ENCODE measurements at regions not wholly inside any gene's neighbourhood (a gene's known extent, or its start where the extent isn't known, plus 50 kb on each side); places are given as distances from the start of the nearest gene placed in this dataset.

DNA sequence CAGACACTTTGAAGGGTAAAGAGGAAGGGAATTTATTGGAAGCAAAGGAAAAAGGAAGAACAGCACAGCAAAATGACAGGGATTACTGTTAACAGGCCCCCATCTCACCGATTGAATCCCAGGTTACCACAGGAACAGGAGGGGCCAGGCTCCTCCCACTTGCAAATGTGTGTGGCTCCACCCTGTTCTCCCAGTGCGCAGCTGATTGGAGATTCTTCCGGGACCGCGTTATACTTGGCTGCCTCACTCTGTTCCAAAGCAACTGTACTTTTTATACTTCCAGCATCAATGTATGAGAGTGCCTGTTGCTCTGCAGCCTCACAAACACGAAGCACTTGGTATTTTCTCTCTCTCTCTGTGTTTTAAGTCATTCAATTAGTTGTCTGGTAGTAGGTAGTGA is 273.6 kb upstream of the MDGA2 start:
- DNase-seq = peak; percentile 58

DNA sequence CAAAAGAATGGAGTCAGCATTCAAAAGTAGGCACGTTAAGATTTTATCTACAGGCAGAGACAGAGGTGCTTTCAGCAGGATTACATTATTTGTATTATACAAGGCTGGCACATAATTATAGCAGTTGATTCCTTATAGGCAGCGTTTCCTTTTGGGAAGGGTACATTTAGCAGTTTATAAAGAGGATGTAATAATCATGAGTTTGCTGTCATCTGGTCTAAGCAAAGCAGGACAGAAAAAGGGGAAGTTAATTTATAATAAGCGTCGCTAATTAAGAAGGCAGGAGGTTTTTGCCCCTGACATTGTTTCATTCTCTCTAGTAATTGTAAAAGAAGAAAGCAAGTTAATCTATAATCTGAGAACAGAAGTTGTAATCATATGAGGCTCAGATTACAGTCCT is 259.9 kb upstream of the MDGA2 start:
- DNase-seq = no peak

DNA sequence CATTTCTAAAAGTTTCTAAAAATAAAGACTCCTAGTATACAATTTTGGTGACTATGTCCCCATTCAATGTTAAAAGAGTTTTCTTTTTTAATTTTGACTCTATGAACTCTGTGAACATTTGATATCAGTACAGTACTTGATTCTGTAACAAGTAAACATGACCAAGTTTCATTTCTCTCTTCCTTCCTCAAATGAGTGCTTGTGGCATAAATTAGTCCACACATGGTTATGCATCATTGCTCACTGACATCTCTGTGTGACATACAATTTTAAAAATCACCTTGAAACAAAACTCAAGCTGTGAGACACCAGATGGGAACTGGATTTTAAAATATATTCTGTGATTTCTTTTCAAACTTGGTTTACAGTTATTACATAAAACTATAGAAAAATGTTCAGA is 253.9 kb upstream of the MDGA2 start:
- DNase-seq = no peak

DNA sequence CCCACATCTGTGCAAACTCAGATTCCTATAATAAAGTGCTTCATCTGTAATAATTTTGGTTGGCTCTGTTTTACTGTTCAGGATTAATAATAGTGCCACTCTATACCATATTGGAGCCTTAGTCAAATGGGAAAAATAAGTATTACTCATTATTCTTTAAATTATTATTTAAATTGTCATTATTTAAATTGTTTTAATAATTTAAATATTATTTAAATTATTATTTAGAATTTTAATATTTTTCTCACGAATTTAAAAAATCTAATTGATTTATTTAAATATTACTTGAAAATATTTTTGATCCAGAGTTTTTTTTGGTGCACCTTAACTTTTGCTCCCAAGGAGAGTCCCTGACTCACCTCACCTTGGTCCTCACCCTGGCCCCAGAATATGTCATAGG is 245.7 kb upstream of the MDGA2 start:
- no peak for DNase-seq

DNA sequence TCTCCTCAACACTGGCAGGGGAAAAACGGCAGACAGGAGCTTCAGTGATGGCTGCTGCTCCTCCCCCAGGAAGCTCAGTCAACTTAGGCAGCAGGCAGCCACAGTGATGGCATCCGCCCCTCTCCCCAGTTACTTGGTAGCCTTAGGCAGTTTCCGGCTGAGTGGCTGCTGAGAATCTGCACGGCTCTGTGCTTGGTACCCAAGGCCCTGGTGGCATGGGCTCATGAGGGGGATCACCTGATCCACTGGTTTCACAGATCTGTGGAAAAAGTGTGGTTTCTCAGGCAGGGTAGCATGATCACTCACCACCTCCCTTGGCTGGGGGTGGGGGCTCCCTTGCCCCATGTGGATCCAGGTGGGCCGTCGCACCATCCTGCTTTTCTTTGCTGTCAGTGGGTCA is 244.6 kb upstream of the MDGA2 start:
- DNase-seq = no peak

DNA sequence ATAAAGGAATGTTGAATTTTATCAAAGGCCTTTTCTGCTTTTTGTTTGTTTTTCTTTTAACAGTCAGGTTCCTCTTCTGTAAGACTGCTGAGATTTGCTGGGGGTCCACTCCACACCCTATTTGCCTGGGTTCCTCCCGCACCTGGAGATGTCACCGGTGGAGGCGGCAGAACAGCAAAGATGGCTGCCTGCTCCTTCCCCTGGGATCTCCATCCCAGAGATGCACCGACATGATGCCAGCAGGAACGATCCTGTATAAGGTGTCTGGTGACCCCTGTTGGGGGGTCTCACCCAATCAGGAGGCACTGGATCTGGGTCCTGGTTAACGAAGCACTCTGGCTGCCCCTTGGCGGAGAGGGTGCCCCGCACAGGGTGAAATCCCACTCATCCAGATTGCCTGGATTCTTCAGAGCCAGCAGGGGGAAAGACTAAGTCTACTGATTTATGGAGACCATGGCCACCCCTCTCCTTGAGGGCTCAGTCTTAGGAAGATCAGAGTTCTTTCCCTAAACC is 244.0 kb upstream of the MDGA2 start:
- DNase-seq = no peak

DNA sequence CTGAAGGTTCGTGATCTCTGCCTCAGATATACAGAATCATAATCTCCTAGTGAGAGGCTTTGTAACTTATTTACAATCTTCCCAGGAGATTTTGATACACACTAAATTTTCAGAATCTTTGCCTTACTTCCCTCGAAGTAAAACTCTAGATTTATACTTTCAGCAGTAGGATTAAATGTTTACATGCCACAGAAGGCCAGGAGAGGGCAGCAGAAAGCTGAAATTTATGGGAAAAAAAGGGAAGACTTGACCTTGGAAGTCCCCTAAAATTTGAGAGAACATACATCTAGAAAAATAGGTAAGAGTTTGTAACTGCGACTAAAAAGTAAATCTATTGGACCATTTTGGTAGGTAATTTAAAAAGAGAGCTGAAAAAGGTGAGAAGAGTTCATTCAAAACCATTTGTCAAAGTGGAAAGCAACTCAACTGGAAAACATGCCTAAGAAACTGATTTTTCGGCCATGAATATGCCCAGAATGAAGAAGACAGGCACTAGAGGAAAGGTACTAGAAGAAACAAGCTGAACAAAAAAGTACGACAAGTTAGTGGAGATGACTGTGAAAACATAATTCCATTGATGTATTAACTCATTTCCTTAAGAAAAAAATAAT is 242.0 kb upstream of the MDGA2 start:
- DNase-seq = no peak

DNA sequence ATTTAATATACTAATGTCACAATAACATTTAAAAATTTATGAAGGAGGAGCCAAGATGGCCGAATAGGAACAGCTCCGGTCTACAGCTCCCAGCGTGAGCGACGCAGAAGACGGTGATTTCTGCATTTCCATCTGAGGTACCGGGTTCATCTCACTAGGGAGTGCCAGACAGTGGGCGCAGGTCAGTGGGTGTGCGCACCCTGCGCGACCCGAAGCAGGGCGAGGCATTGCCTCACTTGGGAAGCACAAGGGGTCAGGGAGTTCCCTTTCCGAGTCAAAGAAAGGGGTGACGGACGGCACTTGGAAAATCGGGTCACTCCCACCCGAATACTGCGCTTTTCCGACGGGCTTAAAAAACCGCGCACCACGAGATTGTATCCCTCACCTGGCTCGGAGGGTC is 225.7 kb upstream of the MDGA2 start:
- peak; percentile 2 for DNase-seq

DNA sequence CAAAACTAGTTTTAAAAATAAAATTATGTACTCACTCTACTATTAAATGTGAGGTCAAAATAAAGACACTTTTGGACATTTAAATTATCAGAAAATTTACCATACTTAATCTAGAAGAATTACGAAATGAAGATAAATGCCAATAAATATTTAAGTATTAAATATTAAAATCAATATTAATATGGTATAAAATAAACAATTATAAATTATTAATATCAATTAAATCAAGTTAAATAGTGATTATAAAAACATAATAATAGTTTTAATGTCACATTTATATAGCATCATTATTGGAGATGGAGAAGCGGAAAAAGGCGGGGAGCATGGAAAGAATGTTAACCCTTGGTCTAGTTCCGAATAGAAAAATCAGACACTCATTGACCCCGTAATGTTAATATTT is 224.3 kb upstream of the MDGA2 start:
- no peak for DNase-seq

DNA sequence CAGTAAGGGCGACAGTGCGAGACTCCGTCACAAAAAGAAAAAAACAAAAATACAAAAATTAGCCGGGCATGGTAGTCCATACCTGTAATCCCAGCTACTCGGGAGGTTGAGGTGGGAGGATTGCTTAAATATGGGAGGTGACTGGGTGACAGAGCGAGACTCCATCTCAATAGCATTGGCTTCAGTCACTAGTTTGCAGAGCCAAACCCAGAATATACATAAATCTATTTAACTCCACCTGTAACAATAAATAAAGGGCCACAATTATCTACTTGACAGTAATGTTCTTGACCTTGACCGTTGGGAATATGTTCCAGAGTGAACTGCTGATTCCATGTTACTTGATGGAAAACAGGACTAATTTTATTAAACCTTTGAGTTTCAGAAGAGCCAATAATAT is 198.9 kb upstream of the MDGA2 start:
- DNase-seq = peak; percentile 67

DNA sequence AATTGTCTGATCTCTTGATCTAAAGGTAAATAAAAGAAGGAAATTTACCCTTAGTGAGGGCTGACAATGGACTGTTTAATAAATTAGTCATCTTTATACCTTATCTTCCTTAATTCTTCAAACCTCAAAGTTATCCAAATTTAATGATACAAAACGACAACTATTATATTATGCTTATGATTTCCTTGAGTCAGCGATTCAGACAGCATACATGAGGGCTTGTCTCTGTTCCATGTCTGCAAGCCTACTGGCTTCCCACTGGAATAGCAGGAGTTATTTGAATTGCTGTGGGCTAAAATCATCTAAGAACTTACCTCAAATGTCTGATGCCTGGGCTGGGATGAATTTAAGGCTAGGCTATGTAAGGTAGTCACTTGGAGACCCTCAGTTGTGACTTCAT is 197.2 kb upstream of the MDGA2 start:
- no peak for DNase-seq

DNA sequence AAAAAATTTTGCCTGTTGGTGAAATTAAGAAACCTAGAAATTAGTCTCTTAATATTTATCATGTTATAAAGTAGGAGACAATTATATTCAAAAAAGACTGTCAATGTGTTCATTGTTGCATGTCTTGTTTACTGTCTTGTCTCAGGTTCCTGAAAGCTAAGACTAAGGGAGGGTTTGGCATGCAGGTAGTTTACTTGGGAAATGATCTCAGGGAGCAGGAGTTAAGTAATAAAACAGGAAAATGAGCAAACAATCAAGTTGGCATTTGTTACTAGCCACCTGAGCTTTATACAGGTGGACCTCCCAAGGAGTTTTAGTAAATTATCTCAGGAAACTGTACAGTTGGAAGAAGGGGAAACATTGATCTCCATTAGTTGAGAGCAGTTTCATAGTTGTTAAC is 188.0 kb upstream of the MDGA2 start:
- DNase-seq = no peak

DNA sequence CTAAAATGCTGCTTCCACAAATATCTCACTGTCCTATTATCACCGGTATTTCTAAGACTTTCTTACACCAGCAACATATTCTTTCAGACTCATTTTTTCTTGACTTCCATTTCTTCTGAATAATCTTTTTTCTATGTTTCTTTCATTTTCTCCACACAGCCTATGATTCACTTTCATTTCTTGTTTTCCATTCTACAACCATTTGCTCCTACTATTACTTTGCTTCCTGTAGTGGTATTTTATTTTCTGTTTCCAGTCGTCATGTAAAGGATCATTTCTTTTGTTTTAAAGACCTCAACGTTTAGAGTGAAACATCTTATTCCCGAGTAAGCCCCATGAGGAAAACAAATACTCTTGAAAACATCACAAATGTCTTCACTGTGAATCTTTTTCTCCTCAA is 182.2 kb upstream of the MDGA2 start:
- DNase-seq = no peak

DNA sequence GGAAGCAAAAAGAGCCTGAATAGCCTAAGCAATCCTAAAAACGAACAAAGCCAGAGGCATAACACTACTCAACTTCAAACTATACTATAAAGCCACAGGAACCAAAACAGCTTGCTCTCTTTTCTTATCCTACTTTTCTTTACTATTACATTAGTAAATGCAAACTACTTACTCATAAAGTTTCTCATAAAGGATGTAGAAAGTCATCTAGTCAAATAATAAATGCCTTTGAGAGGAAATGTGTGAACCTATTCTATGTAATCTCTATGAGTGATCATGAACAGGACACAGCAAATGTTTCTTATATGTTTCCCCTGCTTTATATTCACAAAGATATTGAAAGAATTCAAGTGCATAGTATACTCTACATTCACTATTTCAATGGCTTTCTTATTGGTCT is 176.9 kb upstream of the MDGA2 start:
- no peak for DNase-seq

DNA sequence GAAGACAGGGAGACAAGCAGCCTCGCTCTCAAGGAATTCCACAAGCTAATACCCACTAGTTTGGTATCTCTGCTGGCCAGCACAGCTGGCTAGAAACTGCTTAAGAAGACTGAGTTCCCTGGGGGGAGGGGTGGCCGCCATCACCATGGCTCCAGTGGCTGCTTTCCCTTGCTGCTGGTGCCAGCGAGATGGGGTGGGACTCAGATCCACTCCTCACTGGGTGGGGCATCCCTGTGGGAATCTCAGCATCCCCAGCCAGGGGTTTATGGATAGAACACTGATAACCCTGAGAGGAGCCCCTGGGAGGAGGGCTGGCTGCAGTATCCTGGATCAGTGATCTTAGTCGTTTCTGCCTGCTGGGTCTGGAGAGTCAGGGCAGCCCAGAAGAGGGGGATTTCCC is 170.6 kb upstream of the MDGA2 start:
- no peak for DNase-seq

DNA sequence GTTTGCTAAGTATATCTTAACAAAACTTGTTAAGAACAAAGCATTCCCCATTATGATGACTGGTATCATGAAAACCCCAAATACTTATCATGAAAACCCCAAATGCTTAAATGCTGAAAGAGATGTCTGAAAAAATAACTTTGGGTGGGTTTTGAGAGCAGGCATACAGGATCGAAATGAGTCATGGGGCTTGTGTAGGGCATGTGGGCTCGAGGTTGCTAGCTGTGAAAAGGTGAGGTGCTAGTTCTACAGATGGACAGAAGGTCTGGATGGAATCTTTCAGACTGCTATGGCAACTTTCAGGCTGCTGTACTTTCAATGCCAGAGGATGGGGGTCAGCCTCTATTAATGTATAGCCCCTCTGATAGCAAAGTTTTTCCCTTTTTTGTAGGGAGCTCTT is 167.8 kb upstream of the MDGA2 start:
- no peak for DNase-seq

DNA sequence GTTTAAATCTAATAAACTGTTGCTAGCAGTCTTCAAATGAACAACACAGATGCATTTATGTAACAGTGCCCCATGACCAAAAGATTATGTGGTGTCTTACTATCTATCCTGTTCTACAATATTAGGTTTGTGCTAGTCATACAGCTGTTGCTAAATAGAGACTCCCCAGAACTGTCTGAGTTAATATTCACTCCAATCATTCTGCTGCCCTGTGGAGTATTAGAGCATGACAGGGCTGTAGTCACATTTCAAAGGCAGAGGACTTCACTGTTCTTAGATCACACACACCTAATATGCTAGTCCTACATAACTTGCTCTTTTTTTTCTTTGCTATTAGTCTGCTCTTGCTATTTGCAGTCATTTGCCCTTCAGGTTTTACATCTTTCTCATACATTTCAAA is 157.6 kb upstream of the MDGA2 start:
- DNase-seq = no peak

DNA sequence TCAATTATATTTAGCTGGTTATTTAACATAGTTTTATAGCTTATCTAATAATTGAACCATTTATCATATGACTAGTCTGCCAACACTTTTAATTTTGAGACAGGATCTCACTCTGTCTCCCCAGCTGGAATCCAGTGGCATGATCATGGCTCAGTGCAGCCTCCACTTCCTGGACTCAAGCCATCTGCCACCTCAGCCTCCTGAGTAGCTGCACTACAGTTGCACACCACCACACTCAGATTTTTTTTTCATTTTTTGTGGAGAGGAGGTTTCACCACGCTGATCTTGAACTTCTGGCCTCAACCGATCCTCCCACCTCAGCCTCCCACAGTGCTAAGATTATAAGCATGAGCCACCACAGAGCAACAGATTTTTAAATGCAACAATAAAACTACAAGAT is 151.4 kb upstream of the MDGA2 start:
- no peak for DNase-seq

DNA sequence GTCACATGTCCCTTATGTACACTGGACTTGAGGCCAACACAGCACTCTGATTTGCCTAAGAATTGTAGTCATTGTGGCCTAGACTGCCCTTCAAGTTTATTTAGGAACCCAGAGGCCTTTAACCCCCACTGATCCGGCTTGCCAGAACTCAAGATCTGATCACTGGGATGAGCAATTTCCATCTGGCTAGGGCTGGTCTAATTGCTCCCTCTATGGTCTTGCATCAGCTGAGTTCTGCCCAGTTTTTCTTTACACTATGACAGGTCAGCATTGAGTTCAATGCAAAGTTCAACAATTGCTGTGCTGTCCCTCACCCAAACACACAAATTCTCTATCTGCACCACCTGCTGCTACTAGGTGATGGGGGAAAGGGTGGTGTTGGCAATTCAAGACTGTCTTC is 146.9 kb upstream of the MDGA2 start:
- no peak for DNase-seq

DNA sequence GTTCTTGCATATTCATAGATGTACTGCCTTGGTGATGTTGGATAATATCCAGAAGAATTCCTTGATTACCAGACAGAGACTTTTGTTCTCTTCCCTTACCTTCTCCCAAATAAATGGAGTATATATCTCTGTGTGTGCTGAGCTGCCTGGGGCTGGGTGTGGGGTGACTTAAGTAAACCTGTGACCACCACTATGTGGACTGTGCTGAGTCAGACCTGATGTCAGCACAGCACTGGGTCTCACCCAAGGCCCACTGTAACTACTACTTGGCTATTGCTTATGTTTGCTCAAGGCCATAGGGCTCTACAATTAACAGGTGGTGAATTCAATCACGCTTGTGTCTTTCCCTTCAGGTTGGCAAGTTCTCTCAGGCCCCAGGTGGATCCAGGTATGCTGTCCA is 145.7 kb upstream of the MDGA2 start:
- no peak for DNase-seq

DNA sequence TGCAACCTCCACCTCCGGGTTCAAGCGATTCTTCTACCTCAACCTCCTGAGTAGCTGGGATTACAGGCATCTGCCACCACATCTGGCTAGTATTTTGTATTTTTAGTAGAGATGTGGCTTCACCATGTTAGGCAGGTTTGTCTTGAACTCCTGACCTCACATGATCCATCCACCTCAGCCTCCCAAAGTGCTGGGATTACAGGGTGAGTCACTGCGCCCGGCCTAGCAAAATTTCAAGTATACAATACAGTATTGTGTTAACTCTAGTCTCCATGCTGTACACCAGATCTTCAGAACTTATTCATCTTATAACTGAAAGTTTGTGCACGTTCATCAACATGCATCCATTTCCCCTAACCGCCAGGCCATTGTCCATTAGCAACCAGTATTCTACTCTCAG is 115.1 kb upstream of the MDGA2 start:
- no peak for DNase-seq

DNA sequence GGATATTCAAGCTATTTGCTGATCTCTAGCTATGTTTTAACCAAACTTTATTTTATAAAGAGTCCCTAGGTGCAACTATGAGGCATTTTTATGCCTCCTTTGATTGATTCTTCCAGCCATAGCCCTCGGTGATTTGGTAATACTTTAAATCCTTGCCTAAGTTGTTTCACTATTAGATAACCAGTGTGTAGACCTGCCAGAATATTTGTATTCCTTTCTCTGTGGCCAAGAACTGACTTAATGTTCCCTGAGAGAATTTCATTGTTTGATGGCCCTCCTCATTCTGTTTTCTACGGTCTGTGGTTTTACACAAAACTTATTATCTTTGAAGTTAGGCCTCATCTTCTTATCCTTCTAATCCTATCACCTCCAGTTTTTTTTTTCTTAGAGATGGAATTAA is 109.7 kb upstream of the MDGA2 start:
- no peak for DNase-seq

DNA sequence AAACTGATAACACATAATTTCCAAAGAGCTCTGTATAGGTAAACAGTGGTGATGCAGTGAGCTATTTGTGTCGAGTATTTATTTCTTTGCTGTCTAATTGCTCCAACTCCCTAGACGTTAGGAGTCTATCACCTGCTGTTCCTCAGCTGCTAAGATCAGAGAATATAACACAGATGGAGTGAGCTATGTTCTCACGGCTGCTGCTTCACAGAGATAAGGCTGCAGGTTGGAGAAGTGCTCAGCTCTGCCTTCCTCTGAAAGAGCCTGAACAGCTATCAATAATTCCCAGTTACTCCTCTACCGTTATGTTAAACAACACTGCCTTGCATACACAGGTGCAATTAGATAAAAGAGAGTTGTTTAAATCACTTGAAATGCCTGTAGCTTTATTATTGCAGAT is 103.2 kb upstream of the MDGA2 start:
- no peak for DNase-seq

DNA sequence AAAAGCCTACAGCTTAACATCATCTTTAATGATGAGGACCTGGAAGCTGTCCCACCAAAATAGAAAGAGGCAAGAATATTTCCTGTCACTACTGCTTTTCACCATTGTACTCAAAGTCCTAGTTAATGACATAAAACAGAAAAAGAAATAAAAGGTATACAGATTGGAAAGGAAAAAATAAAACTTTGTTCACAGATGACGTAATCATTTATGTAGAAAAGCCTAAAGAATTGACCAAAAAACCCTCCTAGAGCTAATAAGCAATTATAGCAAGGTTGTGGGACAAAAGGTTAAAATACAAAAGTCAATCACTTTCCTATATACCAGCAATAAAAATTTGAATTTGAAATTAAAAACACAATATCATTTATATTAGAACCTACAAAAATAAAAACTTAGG is 97.2 kb upstream of the MDGA2 start:
- no peak for DNase-seq

DNA sequence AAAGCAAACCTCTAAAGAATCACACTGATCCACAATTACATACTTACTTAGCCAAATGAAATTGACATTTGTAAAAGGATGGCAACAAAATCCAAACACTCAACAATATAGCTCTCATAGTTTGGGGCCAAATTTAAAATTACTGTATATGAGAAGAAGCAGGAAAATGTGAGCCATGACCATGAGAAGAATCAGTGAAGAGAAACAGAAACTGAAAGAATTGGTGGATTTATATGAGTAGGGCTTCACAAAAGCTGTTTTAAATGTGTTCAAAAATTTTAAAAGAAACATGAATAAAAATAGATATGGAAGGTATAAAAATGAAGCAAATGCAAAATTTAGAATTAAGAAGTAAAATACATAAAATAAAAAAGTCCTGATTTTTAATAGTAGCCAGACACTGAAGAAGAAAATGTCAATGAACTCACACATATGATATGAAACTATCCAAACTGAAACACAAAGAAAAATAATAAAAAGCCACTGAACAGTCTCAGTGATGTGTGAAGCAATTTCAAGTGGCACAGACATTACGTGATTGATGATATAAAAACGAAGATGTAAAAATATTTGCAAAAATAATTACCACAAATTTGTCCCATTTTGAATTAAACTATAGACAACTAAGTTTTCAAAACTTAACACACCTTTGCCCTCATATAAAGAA is 87.9 kb upstream of the MDGA2 start:
- no peak for DNase-seq

All from NCI-H748 treated with DMSO at 0.1 percent for 48 hours (cell line).